ENCODE measurements at regions not wholly inside any gene's neighbourhood (a gene's known extent, or its start where the extent isn't known, plus 50 kb on each side); places are given as distances from the start of the nearest gene placed in this dataset.
"Not testable (repeated sequence)": the region's sequence is repeated elsewhere in the genome, so short reads cannot be mapped to it uniquely, and the experiment has no call there.

DNA sequence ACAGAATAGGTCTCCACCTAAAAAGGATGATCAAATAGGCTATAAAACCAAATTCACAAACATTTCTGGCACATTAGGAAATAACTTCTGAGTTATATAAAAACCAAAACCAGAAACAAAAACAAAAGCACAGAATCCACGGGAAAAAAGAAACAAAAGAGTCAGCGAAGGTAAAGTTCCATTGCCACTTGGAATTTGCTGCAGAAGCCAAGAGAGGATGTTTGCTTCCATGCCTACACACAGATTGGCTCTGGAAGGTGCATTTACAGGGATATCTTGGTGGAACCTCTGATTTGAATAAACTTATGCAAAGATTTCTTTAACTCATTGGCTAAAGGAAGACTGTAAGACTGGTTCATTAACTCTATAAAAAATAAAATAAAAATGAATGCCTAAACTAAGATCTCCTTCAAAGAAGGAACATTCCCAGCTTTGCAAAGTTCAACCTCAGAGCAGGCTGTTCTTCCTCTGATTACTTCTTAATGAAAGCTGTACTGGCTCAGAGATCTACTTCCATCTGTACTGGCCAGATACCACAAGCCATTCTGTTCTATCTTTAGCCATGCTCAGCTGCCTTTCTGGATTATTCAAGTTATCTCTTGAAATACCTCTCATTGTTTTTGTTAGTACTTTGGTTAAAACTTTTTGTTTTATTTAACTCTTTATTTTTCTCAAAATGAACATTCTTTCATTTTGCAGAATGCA, 537.5 kb upstream of the CCDC54 start:
- no peak for DNase-seq

GRCh38 chr3:106840319-106840718, 536.9 kb upstream of the CCDC54 start:
- no peak for DNase-seq

DNA sequence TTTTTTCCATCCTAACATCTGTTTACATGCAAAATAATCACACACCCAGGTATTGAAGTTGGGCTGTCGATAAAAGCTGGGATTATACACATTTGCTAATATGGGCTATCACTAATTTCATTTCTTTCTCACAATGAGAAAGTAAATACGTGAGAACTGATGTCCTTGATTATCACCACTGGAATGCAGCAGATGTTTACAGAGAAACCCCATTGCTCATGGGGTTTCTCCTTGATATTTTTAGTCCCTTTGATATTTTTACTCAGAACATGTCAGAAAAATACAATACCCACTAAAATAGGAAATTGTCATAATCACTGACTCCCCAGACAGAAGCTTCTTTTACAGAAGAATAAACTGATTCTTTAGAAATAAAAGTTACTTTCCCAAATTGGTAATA, 535.1 kb upstream of the CCDC54 start:
- DNase-seq: no peak

DNA sequence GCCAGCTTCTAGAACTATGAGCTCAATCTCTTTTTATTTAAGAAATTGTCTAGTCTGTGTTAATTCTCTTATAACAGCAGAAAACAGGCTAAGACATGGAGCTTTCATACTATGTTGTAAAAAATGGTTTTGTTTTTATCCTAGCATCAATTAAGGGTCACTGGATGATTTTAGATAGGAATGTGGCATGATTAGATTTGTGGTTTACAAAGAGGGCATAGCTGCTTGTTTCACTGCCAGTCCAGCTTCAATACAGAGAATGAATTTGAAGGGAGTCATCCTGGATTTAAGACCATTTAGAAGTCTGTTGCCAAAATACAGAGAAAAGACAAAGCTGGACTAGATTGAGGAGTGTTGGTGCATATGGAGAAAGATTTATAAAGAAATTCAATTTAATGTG, 532.6 kb upstream of the CCDC54 start:
- DNase-seq: no peak

DNA sequence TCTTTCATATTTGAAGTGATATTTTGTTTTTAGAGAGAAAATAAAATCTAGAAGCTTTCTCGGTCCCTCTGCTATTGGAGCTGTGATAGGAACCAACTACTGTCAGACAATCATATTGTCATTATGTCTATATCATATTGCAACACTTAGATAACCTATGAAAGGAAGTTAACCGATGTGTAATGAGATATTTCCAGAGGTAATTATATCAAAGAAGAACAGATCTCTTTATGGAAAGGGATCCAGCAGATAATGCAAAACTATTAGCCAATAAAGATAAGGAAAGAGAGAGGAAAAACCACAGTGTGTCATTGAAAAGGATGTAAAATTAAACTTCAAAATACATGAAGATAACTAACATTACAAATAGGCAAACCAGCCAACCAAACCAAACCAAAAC, 529.1 kb upstream of the CCDC54 start:
- DNase-seq: no peak

DNA sequence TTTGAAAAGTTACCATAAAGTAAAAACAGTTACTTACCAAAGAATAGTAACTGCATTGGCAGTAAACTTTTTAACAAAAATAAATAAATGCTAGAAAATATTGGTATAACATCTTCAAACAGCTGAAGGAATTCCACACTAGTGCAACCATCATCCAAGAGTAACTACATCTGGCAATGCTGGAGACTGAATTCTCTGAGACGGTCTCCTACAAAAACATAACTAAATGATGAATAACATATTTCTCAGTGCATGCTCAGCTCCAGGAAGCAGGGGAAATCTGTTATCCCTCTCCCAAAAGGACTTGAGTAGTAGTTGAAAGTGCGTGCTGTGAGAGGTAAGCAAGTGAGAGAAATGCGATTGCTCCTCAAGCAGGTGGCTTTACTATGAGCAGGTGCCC, 526.8 kb upstream of the CCDC54 start:
- peak; percentile 12 for DNase-seq

- DNase-seq: not testable (repeated sequence)
Measured at GRCh38 chr3:106858321-106858720, 518.9 kb upstream of the CCDC54 start.

DNA sequence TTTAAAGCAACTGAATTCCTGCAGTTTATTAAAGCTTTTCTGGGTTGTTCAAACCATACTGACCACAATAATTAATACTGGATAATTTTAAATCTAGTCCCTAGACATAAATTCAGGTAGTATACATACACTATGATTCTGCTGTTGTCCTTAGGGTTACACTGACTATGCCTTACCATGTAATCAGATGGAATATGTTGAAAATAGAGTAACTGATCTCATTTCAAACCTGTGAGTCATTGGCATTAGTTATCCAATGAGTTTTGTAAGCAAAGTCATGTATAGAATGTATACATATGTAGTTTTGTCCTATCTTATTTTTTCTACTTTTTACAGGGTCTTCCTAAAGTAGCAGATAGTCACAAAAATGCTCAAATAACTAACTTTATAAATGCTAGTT, 517.1 kb upstream of the CCDC54 start:
- DNase-seq: peak; percentile 23

GRCh38 chr3:106862067-106862466, 515.2 kb upstream of the CCDC54 start:
- DNase-seq: peak; percentile 23

DNA sequence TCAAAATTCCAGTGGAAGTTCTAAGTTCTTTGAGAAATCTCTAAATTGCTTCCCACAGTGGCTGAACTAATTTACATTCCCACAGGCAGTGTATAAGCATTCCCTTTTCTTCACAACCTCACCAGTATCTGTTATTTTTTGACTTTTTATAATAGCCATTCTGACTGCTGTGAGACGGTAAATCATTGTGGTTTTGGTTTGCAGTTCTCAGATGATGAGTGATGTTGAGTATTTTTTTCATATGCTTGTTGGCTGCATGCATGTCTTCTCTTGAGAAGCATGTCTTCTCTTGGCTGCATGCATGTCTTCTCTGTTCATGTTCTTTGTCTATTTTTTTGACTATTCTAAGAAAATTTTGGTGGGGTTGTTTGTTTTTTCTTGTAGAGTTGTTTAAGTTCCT, 499.6 kb upstream of the CCDC54 start:
- DNase-seq: no peak

GRCh38 chr3:106880206-106880605, 497.0 kb upstream of the CCDC54 start:
- no peak for DNase-seq

- no peak for DNase-seq
Measured at GRCh38 chr3:106881186-106881585, 496.1 kb upstream of the CCDC54 start.

GRCh38 chr3:106882297-106882696, 494.9 kb upstream of the CCDC54 start:
- no peak for DNase-seq

DNA sequence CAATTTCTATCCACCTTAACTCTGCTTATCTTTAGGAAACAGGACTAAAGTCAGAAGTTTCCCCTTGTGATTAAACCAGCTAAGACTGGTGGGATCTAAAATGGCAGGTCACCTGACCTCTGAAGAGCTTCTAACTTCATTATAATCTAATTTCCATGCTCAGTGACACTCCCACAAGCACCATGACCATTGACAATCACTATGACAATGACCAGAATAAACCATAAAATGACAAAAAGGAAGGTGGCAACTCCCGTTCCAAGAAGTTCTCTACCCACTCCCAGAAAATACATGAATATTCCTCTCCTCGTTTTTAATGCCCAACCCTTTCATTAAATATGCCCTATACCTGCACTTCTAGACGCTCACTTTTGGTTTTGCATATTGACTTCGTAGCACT, 471.2 kb upstream of the CCDC54 start:
- no peak for DNase-seq

- DNase-seq: no peak
Measured at GRCh38 chr3:106908181-106908938, 468.9 kb upstream of the CCDC54 start.

DNA sequence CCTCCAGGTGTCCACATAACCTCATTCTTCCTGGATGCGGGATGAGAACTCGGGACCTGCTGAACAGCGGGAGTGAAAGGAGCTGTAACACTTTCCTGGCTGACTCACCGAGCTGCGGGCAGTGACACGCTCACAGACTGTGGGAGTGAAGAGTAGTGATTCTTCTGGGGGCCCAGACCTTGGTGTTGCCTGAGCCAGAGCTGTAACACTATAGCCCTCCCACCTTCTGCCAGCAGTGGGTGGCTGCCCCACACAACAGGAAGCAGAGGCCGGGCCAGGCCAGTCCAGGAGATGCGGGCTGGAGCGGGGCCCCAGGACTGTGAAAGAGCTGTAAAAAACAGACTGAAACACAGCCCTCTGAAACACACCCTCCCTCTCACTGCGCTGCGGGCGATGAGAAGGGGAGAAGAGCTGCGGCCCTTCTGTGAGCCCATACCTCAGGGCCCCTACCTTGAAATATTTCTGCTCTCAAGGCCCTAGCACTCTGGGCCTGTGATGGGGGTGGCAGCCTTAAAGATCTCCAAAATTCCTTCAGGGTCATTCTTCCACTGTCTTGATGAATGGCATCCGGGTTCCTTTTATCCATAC, 464.0 kb upstream of the CCDC54 start:
- no peak for DNase-seq

GRCh38 chr3:106913966-106914365, 463.3 kb upstream of the CCDC54 start:
- DNase-seq: no peak

DNA sequence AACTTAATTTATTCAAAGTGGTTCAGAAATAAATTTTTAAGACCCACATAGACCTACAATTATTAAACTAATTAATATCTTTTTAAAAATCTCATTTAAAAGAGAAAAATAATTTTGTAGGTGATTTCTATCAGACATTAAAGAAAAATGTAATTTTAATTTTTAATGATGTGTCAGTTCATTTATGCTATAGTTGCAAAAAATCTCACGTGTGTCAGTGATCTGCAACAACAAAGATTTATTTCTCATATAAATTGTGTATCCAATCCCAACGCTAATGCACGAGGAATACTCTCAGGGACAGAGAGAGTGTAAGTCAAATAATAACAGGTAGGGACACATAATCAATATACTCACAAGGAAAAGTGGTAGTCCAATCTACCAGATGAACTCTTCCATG, 456.6 kb upstream of the CCDC54 start:
- no peak for DNase-seq

DNA sequence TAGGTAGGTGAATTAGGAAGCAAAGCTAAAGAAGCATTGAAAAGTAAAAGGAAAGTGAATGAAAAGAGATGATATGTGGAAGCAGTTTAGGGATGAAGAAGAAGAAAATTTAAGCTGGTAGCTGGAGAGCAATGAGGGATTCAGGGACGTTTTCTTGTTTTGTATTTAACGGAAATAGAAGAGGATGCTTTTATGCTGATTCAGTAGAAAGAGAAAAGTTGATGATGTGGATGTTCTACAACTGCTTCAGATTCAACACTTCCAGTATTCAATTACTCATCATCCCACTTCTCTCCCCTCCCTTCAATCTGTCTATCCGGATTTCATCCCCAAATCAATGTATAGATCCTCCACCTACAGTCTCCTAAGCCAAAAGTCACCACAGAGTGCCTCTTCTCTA, 448.2 kb upstream of the CCDC54 start:
- DNase-seq: no peak

GRCh38 chr3:106930086-106930485, 447.2 kb upstream of the CCDC54 start:
- no peak for DNase-seq

- no peak for DNase-seq
Measured at GRCh38 chr3:106931904-106932303, 445.3 kb upstream of the CCDC54 start.

GRCh38 chr3:106936337-106936736, 440.9 kb upstream of the CCDC54 start:
- DNase-seq: no peak

- no peak for DNase-seq
Measured at GRCh38 chr3:106942051-106942450, 435.2 kb upstream of the CCDC54 start.

DNA sequence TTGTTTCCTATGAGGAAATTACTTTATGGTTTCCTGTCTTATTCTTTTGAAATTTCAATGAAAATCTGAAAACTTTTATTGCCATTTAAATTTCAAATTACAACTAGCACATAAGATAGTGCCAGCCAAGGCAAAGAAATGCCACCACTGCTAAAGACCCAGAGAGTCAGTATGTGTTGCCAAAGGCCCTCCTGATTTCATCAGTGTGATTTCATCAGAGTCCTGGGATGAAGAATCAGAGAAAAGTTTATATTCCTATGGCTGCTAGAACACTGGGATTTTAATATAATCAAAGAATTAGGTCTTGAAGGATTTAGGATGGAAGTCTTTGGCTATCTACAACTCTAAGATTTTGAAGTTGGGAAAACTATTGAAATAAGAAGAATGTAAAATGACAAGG, 434.2 kb upstream of the CCDC54 start:
- DNase-seq: no peak
